MM.1S (cell line): ENCODE measurements at regions not wholly inside any gene's neighbourhood (a gene's known extent, or its start where the extent isn't known, plus 50 kb on each side); places are given as distances from the start of the nearest gene placed in this dataset.

Experiments used
- CTCF ChIP-seq: fragments of 300-600 bp; sonication (generic); IDR thresholded peaks from 2 replicates; pipeline ENCODE4 v1.5.1; 2016; ENCODE audit warnings: antibody characterized with exemption, low read length, mixed read lengths
- EZH2 ChIP-seq: fragments of 300-600 bp; sonication (generic); optimal IDR thresholded peaks from 2 replicates; pipeline ENCODE3; 2017; ENCODE audit warnings: low read depth, mild to moderate bottlenecking, antibody characterized with exemption, low read length, mixed read lengths
- EZH2phosphoT487 ChIP-seq: fragments of 300-600 bp; sonication (generic); IDR thresholded peaks from 2 replicates; pipeline ENCODE4 v1.6.1; 2018; ENCODE audit warnings: antibody characterized with exemption, low read length

GRCh38 chr11:119995730-119996491, 142.0 kb downstream of the TRIM29 start:
- TF ChIP-seq EZH2phosphoT487 (no peak), CTCF (no peak), EZH2 (no peak)
